H1 (cell line): ENCODE measurements at regions not wholly inside any gene's neighbourhood (a gene's known extent, or its start where the extent isn't known, plus 50 kb on each side); places are given as distances from the start of the nearest gene placed in this dataset.

Source experiments
- E2F6 ChIP-seq: IDR thresholded peaks from 2 replicates; pipeline ENCODE4 v1.6.1; 2012; ENCODE audit warnings: inconsistent platforms
- GTF2F1 ChIP-seq: IDR thresholded peaks from 2 replicates; pipeline ENCODE4 v1.6.1; 2012; ENCODE audit warnings: low read depth, low read length, improper control_type of control experiment, borderline replicate concordance
- POU5F1 ChIP-seq: IDR thresholded peaks from 2 replicates; pipeline ENCODE4 v1.6.1; 2011; ENCODE audit warnings: low read depth, mild to moderate bottlenecking, low read length, moderate library complexity

GRCh38 chr3:78421247-78421966, 1346.4 kb downstream of the ROBO1 start (continued):
- TF ChIP-seq E2F6 (no peak), GTF2F1 (no peak), POU5F1 (no peak)
